GM19099 (cell line): ENCODE measurements at regions not wholly inside any gene's neighbourhood (a gene's known extent, or its start where the extent isn't known, plus 50 kb on each side); places are given as distances from the start of the nearest gene placed in this dataset.

Experiments used
- POLR2A ChIP-seq: IDR thresholded peaks from 3 replicates; pipeline ENCODE4 v1.6.1; 2011; ENCODE audit warnings: low read depth; ENCODE audit not compliant: insufficient read length; ENCODE audit errors: extremely low read depth

- no peak for TF ChIP-seq POLR2A
Measured at GRCh38 chr5:18052569-18052968, 418.3 kb downstream of the TAF11L14 start.

- TF ChIP-seq POLR2A = no peak
Measured at GRCh38 chr5:18057725-18058124, 423.5 kb downstream of the TAF11L14 start.

GRCh38 chr5:18067615-18068014 lies 433.4 kb downstream of the TAF11L14 start:
- no peak for TF ChIP-seq POLR2A

- TF ChIP-seq POLR2A = no peak
Measured at GRCh38 chr5:18068826-18069225, 434.6 kb downstream of the TAF11L14 start.

- TF ChIP-seq POLR2A = no peak
Measured at GRCh38 chr5:18069790-18070189, 435.5 kb downstream of the TAF11L14 start.

- no peak for TF ChIP-seq POLR2A
Measured at GRCh38 chr5:18072600-18072999, 438.3 kb downstream of the TAF11L14 start.

DNA sequence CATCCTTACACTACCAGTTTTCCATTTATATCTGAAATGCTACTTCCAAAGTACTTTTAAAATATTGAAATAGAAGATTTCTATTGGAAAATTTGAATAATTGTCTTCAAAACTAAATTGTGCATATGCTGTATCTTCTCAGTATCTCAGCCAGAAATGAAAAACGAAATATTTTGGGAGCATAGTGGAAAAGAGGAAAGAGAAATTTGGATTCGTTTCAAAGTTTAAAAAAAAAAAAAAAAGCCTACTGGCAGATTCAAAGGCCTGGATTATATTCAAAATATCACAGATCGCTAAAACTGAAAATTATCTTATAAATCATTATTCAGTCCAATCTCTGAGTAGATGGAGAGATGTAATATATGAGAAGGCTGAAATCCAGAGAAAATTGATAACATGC lies 440.7 kb downstream of the TAF11L14 start:
- no peak for TF ChIP-seq POLR2A

DNA sequence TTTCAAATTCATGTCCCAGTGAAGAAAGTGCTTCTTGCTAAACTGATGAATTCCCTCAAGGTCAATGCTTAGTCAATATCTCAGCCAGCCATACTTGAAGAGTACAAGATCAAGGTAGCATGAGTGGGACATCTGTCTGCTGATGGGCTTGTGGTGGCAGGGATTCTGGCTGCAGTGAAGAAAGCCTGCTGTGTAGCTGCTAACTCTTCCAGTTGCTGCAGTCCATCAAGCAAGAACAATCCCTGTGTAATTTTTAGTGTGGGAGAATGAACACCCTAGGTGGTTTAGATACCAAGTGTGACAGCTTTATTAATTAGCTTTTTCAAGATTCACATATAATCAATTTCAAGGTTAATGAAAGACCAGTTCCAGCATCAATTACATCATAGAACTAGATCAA lies 443.9 kb downstream of the TAF11L14 start:
- no peak for TF ChIP-seq POLR2A

DNA sequence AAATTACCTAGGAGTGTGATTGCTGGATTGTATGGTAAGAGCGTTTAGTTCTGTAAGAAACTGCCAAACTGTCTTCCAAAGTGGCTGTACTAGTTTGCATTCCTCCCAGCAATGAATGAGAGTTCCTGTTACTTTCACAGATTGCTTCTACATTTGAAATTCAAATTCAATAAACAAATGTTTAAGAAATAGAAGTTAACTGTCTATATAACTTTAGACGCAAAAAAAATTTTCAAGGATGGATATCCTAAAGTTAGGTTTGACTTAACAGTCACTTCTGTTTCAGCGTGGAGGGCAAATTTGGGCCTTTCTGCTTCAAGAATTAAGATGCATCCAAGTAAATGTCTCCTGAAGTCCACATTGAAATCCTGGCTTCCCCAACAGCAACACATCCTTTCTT lies 445.6 kb downstream of the TAF11L14 start:
- no peak for TF ChIP-seq POLR2A

DNA sequence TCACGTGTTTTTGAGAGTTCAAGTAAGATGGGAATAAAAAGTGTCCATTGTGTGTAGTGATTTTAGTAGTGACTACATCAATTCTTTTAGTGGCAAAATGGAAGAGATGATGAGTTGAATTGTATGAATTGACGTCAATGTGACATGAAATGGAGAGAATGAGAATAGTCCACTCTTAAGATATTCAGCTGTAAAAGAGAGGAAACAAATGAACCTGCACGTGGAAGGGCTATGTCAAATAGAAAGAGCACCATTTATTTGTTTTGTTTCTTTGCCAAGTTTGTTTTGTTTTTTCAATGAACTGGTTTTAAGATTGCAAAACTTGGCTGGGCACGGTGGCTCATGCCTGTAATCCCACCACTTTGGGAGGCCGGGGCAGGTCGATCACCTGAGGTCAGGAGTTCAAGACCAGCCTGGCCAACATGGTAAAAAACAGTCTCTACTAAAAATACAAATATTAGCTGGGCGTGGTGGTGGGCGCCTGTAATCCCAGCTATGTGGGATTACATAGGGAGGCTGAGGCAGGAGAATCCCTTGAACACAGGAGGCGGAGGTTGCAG lies 453.8 kb downstream of the TAF11L14 start:
- no peak for TF ChIP-seq POLR2A

GRCh38 chr5:18090177-18090576 lies 455.9 kb downstream of the TAF11L14 start:
- no peak for TF ChIP-seq POLR2A

GRCh38 chr5:18091142-18091541 lies 456.9 kb downstream of the TAF11L14 start:
- no peak for TF ChIP-seq POLR2A

DNA sequence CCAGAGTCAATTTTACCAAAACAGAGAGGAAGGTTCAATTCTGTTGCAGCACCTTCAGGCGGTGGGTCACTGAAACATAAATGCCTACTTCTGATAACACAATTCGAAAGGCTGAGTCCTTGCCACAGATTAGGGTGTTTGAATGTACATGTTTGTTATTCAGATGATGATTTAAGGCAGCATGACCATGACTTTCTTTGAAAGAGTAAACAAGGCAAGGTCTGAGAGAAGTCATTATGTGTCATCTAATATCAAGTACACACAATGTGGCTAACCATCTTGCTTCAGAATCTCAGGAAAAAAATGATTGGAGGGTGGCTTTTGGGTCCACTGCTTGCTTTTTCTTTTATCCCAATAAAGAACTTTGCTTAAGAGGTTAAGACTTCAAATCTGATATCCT lies 457.5 kb downstream of the TAF11L14 start:
- no peak for TF ChIP-seq POLR2A

DNA sequence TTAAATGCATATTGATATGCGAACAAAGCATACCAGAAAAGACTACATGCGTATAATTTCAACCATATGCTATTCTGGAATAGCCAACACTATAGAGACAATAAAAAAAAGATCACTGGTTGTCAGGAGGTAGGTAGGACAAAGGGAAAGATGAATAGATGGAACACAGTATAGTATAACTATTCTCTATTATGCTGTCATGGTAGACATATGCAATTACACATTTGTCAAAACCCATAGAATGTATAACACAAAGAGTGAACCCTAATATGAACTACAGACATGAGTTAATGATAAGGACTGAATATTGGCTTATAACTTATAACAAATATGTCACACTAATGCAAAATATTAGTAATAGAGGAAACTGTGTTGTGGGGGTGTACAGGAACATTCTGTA lies 460.8 kb downstream of the TAF11L14 start:
- no peak for TF ChIP-seq POLR2A

DNA sequence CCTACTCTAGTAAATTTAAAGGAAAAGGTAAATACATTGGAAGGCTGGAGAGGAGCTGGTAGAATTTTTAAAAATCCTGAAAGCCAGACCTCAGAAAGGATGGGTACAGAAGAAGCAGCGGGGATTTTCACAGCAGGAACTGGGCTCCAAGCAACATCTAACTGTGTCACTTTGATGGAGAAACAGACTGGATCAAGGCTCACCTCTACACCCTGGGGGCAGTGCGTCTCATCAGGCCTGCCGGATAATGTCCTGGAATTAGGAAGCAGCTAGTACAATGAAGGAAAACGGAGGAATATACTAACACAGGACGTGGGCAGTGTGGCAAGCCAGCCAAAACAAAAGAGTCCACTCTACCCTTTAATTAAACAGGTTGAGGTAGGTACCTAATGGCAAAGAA lies 463.6 kb downstream of the TAF11L14 start:
- TF ChIP-seq POLR2A = no peak

DNA sequence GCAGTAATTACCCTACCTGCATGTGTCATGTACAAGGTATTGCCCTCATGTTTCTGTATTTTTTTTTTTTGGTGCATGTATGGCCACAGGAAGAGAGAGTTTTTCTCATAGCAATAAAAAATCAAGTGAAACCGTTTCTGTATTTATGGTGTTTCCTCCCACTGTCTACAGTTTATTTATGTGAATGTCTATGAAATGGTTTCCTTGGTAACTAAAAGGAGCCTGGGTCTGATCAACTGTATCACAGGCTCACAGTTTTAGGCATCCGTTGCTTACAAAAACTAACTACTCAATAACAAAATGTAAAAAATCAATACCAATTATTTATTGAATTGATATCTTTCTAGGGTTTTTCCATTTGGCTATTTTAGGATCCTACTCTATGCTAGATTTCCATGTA lies 464.4 kb downstream of the TAF11L14 start:
- TF ChIP-seq POLR2A = no peak

GRCh38 chr5:18099261-18099660 lies 465.0 kb downstream of the TAF11L14 start:
- TF ChIP-seq POLR2A = no peak
